ENCODE measurements at regions not wholly inside any gene's neighbourhood (a gene's known extent, or its start where the extent isn't known, plus 50 kb on each side); places are given as distances from the start of the nearest gene placed in this dataset.
"Not testable (repeated sequence)": the region's sequence is repeated elsewhere in the genome, so short reads cannot be mapped to it uniquely, and the experiment has no call there.

DNA sequence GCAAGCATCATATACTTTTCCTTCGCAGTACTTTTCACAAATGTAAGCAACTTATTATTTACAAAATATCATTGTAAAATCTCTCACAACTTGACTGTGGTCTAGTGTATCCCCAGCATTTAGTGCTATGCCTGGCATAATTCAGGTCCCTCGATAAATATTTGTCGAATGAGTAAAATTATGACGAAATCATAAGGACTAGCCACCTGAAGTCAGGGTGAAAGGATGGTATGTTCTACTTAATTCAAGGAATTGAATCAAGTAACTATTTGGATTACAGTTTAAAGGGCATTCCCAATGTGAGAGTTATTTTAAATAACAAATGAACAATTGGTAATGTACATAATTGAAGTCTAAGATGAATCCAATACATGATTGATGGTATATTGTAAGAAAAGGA is 393.0 kb upstream of the SLC35B3 start:
- no peak for DNase-seq (ENCODE audit: low spot score)

DNA sequence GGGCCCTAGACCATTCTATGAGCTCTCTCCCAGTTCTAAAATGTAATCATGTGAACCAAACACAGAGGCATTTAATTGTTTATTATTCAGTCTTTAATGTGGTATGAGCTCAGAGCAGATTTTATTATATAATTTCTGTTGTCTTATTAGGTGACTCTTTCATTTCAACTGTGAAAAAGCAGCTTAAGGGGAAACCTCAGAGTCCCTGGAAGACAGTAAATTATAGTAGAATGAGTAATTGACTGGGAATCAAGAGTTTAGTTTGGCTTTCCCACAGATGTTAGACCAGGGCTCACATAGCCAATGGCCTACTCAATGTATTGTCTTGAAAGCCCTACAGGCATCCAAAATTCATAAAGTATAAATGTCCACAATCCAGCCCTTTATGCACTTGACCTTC is 390.4 kb upstream of the SLC35B3 start:
- no peak for DNase-seq (ENCODE audit: low spot score)

DNA sequence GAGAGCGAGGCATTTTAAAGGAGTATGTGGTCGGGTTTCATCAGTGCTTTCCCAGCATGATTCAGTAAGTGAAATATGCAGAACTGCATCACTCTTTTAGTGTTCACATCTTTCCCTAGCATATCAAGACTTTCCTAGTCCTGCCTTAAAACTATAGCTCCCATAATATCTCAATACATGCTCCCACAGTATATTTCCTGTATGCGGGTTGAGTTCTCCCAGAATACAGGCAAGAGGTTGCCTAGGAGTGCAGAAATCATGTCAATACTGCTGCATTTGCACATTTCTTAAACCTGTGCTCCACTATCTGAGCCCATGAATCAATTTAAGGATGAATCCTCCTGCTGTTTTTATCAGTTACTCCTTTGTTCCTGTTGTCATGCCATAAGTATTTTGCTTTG is 386.6 kb upstream of the SLC35B3 start:
- DNase-seq (ENCODE audit: low spot score): no peak

DNA sequence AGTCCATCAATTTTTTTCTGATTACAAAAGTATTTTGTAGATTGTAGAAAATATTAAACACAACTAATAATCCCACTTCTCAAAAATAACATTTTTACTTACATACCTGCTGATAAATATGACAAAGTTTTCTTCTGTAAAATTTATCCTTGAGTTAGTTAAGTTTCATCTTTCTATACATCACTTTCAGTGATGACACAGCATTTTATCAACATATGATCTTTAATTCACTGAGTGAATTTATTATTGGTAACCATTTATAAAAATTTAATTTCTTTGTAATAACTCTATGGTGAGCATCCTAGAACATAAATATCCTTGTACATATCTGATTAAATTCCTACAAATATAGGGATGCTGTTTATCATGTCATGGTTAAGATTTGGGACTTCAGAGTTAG is 385.0 kb upstream of the SLC35B3 start:
- no peak for DNase-seq (ENCODE audit: low spot score)

DNA sequence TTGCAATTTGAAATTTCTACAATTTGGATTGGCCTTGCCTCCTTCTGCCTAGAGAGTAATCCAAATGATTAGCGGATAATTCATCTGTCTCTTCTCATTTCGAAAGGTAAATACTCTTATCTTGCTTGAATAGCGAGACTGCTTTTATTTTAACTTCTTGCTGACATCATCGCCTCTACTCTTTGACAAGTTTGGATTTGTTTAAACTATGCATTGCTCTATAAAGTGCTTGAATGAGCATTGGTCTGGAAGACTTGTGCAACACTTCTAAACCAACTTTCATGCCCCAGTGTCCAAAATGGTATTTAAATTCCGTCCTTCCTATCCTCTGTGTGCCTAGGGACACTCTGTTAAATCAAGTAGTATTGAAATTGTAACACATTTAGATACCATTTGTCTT is 384.1 kb upstream of the SLC35B3 start:
- DNase-seq (ENCODE audit: low spot score): no peak

DNA sequence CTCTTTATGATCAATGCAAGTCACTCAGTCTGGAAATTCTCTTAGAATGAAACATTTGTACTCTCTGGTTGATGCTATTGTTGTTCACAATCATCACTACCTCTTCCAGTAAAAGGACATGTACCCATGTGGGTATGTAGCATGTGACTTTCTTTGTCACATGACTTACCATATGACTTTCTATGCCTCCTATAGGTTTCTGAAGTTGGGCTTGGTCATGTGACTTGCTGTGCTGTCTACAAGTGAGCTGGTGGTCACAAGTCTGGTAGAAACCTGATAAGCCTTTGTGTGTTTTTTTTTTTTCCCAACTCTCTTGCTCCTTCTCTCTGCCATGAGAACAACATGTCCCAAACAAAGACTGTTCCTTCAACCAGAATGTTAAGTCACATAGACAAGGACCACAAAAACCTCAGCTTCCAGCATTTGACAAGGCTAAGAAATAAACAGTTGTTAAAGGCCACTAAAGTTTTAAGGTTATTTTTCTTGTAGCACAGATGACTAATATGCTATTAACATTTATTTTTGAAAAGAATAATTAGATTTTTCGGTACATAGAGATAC is 379.2 kb upstream of the SLC35B3 start:
- no peak for DNase-seq (ENCODE audit: low spot score)

DNA sequence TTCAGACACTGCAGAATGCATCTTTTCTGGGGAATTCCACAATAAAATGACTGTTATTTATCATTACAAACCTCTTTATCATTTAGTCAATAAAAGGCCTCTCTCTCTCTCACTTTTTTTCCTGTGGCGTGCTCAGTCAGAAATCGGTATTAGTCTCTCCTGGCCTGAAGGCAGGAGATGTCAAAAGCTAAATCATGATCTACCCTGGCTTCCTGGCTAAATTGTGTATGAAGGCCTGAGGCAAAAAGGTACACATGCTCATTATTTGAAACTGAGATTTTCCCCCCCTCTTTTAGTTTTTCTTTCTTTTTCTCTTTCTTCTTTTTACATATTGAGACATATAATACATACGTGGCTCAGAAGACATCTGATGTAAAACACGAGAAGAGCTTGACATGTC is 375.0 kb upstream of the SLC35B3 start:
- DNase-seq (ENCODE audit: low spot score): no peak

DNA sequence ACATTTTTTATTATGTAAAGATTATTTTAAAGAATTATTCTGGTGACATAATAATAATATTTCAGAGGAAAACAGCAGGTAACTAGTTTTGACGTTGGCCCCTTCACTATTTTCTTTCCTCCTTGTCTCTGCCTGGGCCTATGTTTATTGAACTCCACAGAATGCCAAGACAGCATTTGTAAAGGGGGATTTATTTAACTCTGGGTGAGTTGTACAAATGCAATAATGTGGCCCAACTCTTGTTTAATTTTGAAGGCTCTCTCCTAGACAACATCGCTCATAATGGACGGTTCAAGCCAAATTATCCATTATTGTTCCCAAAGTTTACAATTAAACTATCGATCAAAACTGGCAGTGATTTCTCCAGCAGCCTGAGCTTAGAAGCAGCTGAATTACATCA is 374.3 kb upstream of the SLC35B3 start:
- no peak for DNase-seq (ENCODE audit: low spot score)

DNA sequence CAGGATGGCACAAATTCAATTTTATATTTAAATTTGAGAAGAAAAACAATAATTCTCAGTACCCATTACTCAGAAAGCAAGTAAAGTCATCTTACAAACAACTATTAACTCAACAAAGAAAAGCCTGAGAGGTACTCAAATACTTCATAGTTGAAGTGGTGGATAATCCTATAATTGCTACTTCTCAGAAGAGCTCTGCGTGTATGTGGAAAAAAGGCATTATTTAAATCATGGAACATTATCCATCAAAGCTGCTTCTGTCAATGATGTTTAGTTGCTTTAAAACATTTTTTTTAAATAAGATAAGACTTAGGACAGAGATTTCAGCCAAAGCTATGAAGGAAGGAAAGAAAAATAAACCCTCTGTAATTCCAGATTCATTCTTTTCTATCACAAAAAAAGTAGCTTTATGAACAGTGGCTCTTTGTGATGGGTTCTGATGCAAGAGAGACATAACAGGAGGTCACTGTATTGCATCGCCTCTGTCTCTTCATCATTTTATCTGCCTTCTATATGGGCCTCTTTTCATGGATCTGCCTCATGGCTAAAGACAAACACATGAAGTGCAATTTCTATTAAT is 367.9 kb upstream of the SLC35B3 start:
- no peak for DNase-seq (ENCODE audit: low spot score)

DNA sequence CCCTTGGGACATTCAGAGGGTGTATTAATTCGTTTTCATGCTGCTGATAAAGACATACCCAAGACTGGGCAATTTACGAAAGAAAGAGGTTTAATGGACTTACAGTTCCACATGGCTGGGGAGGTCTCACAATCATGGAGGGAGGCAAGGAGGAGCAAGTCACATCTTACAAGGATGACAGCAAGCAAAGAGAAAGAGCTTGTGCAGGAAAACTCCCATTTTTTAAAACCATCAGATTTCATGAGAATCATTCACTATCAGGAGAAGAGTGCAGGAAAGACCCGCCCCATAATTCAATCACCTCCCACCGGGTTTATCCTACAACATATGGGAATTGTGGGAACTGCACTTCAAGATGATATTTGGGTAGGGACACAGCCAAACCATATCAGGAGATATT is 367.1 kb upstream of the SLC35B3 start:
- not testable (repeated sequence) for DNase-seq (ENCODE audit: low spot score)

DNA sequence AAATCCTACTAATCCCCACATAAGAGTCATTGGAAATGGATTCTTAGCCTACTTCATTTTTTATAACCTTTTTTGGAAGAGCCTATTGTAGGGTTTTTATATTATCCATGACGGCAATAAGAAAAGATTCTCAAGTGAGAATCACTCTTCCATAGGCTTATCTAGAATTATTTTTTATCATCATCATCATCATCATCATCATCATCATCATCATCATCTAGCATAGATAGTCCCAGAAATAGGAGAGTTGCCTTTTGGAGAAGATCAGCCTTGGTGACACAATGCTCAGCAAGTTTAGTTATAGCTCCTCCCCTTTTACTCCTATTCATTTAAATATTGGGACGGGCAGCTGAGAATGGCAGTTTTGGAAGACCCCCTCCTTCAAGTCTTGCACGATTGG is 359.1 kb upstream of the SLC35B3 start:
- no peak for DNase-seq (ENCODE audit: low spot score)

DNA sequence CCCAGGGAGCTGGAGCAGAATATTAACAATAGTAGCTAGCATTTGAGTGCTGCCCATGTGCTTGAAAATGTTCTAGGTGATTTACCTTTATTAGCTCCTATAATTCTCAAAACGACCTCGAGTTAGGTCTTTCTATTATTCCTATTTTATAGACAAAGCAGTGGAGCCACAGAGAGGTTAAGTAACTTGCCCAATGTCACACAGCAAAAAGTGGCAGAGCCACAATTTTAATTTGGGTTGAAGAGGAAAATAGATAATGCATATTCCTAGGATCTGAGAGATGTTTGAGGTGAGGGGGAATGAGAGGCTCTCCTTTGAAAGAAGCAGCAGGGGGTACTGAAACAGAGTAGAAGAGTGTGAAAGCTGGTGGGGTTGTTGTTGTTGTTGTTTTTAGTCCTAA is 354.5 kb upstream of the SLC35B3 start:
- no peak for DNase-seq (ENCODE audit: low spot score)

DNA sequence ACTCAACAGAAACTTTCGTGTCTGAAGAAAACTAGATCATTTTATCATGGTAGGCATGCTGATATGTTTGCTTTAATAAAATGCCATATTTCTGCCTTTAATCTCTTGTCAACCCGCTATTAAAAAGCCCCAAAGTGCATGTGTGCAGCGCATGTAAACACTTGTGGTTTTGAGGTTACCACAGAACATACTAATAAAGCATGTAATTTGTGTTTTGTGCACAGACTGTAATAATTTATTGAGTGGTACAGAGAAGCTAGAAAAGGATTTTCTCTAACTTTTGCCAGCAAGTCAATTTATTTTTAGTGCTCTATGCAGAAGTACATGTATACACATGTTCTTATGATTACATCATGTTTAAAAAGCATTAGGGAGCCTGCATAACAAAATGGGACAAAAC is 349.9 kb upstream of the SLC35B3 start:
- no peak for DNase-seq (ENCODE audit: low spot score)

DNA sequence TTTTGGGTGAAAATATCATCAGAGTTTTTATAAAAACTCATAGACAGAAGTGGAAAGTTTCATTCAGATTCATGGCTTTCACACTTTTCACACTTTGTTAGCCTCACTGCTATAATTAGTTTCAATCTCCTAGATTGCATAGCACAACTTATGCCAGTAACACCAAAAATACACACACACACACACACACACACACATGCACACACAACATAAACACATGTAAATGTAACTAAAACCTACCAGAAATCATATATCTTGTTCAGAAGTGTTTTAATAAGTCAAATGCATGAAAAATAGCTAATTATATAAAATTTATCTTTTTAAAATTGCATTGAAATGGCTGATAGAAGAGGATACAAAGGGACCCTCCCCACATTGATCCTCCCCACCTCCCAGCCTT is 347.8 kb upstream of the SLC35B3 start:
- no peak for DNase-seq (ENCODE audit: low spot score)

DNA sequence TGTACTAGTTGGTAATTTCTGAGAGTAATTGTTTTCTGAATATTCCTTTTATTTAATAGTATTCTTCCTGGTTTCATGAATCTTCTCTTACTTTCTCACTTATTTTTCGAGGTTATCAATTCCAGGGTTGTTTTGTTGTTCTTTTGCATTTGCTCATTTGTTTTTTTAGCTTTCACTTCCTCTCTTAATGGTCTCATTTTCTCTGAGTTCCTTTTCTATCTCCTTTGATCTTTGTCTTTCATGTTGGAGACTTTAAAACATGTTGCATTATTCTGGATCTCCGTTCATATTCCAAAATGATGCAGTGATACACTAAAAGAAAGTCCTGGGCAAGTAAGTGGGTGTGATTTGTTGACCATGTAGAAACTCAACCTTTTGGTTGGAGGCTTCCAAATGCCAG is 345.3 kb upstream of the SLC35B3 start:
- no peak for DNase-seq (ENCODE audit: low spot score)

DNA sequence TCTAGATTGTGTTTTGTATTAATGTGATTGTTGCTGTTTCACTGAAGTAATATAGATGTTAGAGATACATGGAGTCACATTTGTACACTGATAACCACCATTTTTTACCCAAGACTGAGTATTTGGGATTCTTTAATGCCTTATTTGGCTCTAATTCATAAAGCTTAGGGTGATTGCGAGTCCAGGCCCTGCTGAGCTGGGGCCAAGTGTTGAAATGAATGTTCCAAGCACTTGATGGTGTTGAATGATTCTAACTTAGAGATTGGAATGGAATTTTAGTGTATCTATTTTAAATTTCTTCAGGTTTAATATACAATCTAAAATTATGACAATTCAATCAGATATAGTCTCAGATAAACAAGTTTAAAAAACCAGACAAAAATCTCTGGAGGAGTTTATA is 329.4 kb upstream of the SLC35B3 start:
- no peak for DNase-seq (ENCODE audit: low spot score)

DNA sequence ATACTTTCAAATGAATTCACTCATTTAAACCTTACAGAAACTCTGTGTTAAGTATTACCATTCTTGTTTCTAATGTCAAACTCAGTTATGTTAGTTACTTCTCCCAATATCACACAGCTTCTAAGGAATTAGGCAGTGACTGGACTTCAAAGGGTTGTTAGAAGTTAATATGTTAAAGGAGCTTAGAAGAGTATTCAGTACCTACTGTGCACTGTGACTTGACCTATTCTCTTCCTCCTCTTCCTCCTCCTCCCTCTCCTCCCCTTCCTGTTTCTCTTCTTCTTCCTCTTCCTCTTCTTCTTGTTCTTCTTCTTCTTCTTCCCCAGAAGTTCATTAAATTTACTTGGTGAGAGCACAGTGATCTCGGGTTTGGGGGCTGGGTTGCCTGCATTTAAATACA is 325.6 kb upstream of the SLC35B3 start:
- DNase-seq (ENCODE audit: low spot score): no peak

DNA sequence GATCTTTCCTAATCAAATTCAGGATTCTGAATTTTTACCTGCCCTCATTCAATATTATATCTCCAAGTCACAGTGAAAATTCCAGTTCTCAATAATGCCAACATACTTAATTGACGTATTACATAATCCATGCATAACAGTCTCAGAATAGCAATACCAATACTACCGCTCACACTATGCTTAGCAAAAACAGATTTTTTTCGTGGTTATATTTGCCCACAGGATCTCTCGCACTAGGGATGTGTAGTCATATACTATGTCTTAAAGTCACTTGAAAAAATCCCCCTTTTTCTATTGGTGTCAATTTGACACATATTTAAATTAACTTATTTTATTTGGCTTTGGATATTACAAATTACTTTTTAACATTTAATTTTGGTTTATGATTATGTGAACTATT is 323.1 kb upstream of the SLC35B3 start:
- no peak for DNase-seq (ENCODE audit: low spot score)

DNA sequence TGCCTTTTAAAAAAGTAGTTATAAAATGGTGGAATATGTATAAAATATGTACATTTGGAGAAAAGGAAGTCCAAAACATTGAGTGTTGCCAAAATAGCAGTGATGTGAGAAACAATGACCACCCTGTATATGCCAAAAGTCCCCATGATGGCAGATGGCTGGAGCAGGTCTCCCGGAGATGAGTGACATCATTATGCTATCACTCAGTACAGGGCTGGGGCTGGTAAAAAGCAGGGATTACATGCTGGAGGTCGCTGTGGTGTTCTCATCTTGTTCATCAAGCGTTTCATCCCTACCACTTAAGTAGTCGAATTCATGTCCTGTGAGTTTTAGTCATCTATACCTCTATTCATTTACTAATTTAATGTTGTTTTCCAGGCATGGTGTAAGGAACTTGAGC is 315.3 kb upstream of the SLC35B3 start:
- DNase-seq (ENCODE audit: low spot score): no peak

DNA sequence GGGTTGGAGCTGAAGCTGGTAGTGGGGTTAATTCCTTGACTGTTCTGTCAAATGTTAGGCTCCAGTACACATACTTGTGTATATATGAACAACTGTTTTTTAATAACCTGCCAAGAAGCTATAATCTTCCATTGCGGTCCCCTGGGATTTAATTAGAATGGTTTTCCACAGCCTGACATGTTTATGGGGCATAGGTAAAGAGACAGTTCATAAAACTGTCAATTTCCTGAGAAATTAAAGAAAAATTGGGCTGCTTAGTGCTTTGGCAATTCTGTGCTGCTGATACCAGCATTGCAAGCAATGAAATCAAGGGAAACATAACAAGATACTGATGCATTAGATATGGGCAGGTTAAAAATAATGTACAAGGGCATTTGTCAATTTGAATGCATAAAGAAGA is 314.1 kb upstream of the SLC35B3 start:
- no peak for DNase-seq (ENCODE audit: low spot score)

DNA sequence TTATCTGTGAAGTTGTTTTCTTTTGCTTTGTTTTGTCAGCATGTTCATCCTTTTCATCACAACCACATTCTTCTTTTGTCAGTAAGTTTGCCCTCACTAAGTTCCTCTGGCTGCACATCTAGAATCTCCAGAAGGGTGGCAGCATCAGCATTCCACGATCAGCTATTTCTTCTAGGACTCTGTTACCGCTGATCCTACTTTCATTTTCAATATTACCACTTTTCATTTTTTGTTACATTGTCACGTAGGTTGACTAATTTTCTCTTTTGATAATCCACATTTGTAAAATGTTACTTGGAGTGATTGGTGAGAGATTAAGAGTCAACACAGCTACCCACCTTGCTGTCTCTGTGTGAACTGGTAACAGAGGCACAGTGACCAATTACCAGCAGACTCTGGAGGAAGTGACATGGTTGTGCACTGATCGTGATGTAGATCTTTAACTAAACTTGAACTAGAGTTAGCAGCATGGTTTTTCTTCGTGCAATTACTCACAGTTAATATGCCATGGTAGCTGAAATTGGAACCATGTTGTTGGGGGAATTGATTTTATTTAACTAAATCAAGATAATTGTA is 307.9 kb upstream of the SLC35B3 start:
- no peak for DNase-seq (ENCODE audit: low spot score)

DNA sequence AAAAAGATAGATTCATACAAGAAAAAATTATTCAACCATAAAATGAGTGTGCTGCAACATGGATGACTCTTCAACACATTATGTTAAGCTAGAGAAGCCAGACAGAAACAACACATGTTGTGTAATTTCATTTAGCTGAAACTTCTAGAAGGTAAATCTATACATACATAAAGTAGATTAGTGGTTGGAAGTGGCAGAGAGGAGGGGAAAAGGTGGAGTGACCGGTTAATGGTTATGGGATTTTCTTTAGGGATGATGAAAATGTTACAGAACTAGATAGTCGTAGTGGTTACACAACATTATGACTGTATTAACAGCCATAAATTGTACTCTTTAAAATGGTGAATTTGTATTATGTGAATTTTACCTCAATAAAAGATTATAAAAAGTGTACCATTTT is 304.1 kb upstream of the SLC35B3 start:
- no peak for DNase-seq (ENCODE audit: low spot score)

DNA sequence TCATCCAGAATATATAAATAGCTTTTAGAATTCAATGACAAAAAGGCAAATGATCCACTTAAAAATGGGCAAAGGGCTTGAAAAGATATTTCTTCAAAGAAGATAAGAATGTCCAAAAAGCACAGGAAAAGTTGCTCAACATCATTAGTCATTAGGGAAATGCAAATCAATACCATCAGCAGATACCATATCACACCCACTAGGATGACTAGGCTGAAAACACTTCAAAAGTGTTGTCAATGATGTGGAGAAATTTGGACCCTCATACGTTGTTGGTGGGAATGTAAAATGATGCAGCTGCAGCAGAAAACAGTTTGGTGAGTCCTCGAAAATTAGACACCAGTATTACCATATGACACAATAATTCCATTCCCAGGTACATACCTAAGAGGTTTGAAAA is 303.6 kb upstream of the SLC35B3 start:
- DNase-seq (ENCODE audit: low spot score): no peak

DNA sequence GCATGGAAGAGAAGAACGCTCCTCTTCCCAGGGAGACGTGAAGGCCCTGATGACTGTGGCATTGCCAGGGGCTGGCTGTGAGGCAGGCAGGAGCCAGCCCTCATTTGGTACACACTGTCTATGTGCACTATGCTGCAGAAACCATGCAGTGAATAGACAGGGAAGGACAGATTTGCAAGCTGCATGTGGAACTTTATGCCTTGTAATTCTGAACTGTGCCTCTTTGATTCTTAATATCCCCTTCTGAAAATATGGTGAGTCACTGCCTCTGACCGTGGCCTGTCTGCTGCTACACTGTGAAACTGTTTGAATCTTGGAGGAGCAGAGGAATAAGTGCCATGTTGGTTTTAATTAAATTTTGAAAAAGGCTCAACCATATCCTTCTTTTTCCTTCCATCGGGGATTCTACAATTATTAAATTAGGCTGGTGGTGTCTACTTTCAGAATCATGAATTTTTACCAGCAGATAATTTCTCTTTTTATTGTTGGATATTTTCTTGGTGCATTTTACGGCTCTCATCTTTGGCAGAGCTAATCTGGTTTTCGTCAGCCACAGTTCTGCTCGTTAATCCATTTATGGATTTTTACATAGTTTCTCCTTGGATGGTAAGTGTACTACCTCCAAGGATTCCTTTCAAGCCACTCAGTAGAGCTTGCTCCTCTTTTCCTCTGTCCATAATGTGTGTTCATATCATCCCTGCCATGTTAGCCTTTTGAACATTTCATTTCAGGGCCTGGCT is 301.0 kb upstream of the SLC35B3 start:
- DNase-seq (ENCODE audit: low spot score): no peak

Data from iPS-NIHi11 (cell line).